Type B pancreatic cell (in vitro differentiated cells): ENCODE measurements at regions not wholly inside any gene's neighbourhood (a gene's known extent, or its start where the extent isn't known, plus 50 kb on each side); places are given as distances from the start of the nearest gene placed in this dataset.

Source experiments
- DNase-seq: peaks from one replicate; pipeline ENCODE4 v3.0.0; 2021; ENCODE audit warnings: mixed read lengths; ENCODE audit not compliant: unreplicated experiment; ENCODE audit errors: extremely low spot score
- H3K27ac Mint-ChIP-seq: 2 replicates; pipeline ENCODE4 v1.8.0; 2021; ENCODE audit warnings: mild to moderate bottlenecking, mixed read lengths
- H3K27me3 Mint-ChIP-seq: 2 replicates; pipeline ENCODE4 v1.8.0; 2021; ENCODE audit warnings: mixed read lengths
- H3K36me3 Mint-ChIP-seq: 2 replicates; pipeline ENCODE4 v1.8.0; 2021; ENCODE audit warnings: mixed read lengths
- H3K4me1 Mint-ChIP-seq: one replicate; pipeline ENCODE4 v1.8.0; 2021; ENCODE audit warnings: mixed read lengths; ENCODE audit not compliant: unreplicated experiment
- H3K4me3 Mint-ChIP-seq: 2 replicates; pipeline ENCODE4 v1.8.0; 2021; ENCODE audit warnings: mild to moderate bottlenecking, mixed read lengths
- H3K9me3 Mint-ChIP-seq: 2 replicates; pipeline ENCODE4 v1.8.0; 2021; ENCODE audit warnings: mixed read lengths
- CTCF ChIP-seq: fragments of 200-600 bp; sonication (generic); conservative IDR thresholded peaks from 2 replicates; pipeline ENCODE4 v1.5.0; 2021; ENCODE audit warnings: antibody characterized with exemption, mild to moderate bottlenecking

GRCh38 chr13:37277007-37277406 lies 171.5 kb upstream of the CSNK1A1L start:
- H3K4me3 Mint-ChIP-seq: no peak overlapping the region
- no peaks in the 10 kb centered on the region for H3K27me3 Mint-ChIP-seq
- DNase-seq: no peak
- TF ChIP-seq CTCF: no peak
- H3K4me1 Mint-ChIP-seq: peaks cover 5% of the 10 kb centered on the region
- peaks cover 9% of the 10 kb centered on the region for H3K9me3 Mint-ChIP-seq
- H3K36me3 Mint-ChIP-seq: no peaks in the 10 kb centered on the region
- no peak overlapping the region for H3K27ac Mint-ChIP-seq

GRCh38 chr13:37274569-37275497 lies 169.4 kb upstream of the CSNK1A1L start:
- no peak for TF ChIP-seq CTCF
- H3K4me1 Mint-ChIP-seq: peaks cover 5% of the 10 kb centered on the region
- H3K4me3 Mint-ChIP-seq: no peak overlapping the region
- H3K27ac Mint-ChIP-seq: no peak overlapping the region
- no peak for DNase-seq
- peaks cover 9% of the 10 kb centered on the region for H3K9me3 Mint-ChIP-seq
- H3K36me3 Mint-ChIP-seq: no peaks in the 10 kb centered on the region
- no peaks in the 10 kb centered on the region for H3K27me3 Mint-ChIP-seq

GRCh38 chr13:37273836-37274235 lies 168.4 kb upstream of the CSNK1A1L start:
- peaks cover 5% of the 10 kb centered on the region for H3K4me1 Mint-ChIP-seq
- H3K27ac Mint-ChIP-seq: no peak overlapping the region
- no peaks in the 10 kb centered on the region for H3K36me3 Mint-ChIP-seq
- TF ChIP-seq CTCF: no peak
- peaks cover 7% of the 10 kb centered on the region for H3K9me3 Mint-ChIP-seq
- H3K4me3 Mint-ChIP-seq: no peak overlapping the region
- no peak for DNase-seq
- H3K27me3 Mint-ChIP-seq: no peaks in the 10 kb centered on the region

GRCh38 chr13:37270226-37271001 lies 164.9 kb upstream of the CSNK1A1L start:
- H3K4me3 Mint-ChIP-seq: no peak overlapping the region
- no peaks in the 10 kb centered on the region for H3K27me3 Mint-ChIP-seq
- DNase-seq: no peak
- no peaks in the 10 kb centered on the region for H3K36me3 Mint-ChIP-seq
- no peaks in the 10 kb centered on the region for H3K9me3 Mint-ChIP-seq
- H3K27ac Mint-ChIP-seq: no peak overlapping the region
- H3K4me1 Mint-ChIP-seq: peaks cover 4% of the 10 kb centered on the region
- TF ChIP-seq CTCF: no peak

GRCh38 chr13:37263871-37264270 lies 158.4 kb upstream of the CSNK1A1L start:
- H3K4me1 Mint-ChIP-seq: no peaks in the 10 kb centered on the region
- TF ChIP-seq CTCF: no peak
- peaks cover 5% of the 10 kb centered on the region for H3K9me3 Mint-ChIP-seq
- no peak for DNase-seq
- H3K27ac Mint-ChIP-seq: no peak overlapping the region
- no peaks in the 10 kb centered on the region for H3K27me3 Mint-ChIP-seq
- H3K36me3 Mint-ChIP-seq: no peaks in the 10 kb centered on the region
- no peak overlapping the region for H3K4me3 Mint-ChIP-seq
